CD4-positive, alpha-beta T cell treated with Interleukin-1 beta for 1 hour (primary cell): ENCODE measurements at regions not wholly inside any gene's neighbourhood (a gene's known extent, or its start where the extent isn't known, plus 50 kb on each side); places are given as distances from the start of the nearest gene placed in this dataset.
"Not testable (repeated sequence)": the region's sequence is repeated elsewhere in the genome, so short reads cannot be mapped to it uniquely, and the experiment has no call there.

Experiments
- DNase-seq, 2 donors: peaks; one replicate each; pipeline ENCODE4 v3.0.0-alpha.2; 2020 to 2022

- no peak for DNase-seq
Observed at GRCh38 chr2:239666855-239667376, 266.1 kb upstream of the HDAC4 start.

DNA sequence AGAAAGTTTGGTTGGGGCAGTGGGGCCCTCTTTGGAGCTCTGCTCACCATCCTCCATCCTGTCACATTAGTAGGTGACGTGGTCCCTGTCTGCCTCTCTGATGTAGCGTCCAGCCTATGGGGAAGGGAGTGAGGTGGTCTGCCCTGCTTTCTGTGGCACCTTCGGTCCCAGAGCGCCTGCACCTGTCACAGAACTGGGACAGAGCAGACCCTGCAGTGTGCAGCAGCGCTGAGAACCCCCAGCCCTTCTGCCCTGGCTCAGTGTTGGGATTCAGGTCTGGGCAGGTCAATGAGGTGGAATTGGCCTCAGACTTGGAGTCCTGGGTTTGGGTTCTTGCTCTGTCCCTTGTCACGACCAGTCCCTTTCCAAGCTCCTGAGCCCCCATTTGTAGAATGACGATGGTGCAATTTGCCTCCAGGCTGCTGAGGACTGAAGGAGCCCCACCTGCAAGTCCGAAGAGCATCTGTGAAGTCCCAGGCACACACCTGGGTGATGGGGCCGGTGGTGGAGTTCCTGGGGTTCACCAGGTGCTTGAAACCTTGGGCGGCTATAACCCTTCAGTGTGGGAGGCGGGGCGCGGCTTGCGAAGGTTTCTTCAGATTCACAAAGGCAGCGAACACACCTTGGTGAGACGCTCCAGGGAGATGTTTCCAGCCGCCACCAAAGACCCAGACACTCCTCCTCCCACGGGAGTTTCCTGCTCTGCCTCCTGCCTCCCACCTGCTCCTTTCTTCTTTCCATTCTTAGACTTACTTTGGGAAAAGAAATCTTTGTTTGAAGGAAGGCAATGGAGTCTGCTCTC lies 265.4 kb upstream of the HDAC4 start:
- DNase-seq: no peak

DNA sequence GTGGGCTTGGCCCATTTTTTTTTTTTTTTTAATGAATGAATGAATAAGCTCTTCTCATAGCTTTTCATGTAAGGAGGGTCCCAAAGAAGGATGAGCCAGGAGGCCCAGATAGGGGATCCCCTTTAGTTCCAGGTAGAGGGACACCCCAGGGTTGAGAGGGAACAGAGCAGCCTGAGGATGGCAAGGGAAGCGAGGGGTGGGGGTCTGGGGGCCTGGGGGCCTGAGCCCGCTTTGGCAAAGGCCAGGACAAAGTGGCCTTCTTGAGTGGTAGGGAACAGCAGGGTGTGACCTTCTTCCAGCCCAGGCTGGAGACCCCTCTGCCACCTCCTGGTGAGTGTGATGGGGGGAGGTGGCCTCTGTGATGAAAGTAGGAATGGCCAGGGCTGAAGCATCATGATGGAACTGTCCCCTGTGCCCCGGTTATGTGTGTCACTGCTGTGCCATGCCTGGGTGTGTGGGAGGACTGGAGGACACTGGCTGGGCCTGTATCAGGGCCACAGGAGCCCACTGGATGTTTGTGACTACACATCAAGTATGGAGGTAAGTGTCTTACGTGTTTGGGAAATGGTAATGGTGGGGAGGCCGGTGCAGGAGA lies 263.5 kb upstream of the HDAC4 start:
- no peak for DNase-seq

DNA sequence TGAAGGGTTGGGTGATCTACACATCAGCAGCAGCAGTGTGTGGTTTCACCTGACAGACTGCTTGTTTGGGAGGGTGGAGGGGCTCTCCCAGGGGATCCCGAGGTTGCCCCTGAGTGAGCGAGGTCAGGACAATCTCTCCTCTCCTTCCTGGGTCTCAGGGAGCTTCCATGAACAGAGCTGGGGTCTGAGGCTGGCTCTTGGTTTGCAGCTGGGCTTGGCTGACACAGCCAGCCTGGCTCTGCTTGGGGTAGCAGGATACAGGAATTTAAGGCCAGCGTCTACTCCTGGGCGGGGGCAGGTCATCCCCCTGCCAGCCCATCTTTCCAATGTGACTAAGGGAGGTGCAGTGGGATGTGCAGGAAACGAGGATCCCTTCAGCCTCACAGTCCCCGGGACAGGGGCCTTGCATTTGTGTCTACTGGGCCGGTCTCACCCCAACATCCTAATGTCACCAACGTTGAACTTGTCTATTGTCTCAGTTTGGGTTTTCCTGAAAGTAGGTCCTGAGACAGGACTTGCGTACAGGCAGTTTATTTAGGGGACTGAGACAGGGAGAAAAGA lies 262.6 kb upstream of the HDAC4 start:
- no peak for DNase-seq

DNA sequence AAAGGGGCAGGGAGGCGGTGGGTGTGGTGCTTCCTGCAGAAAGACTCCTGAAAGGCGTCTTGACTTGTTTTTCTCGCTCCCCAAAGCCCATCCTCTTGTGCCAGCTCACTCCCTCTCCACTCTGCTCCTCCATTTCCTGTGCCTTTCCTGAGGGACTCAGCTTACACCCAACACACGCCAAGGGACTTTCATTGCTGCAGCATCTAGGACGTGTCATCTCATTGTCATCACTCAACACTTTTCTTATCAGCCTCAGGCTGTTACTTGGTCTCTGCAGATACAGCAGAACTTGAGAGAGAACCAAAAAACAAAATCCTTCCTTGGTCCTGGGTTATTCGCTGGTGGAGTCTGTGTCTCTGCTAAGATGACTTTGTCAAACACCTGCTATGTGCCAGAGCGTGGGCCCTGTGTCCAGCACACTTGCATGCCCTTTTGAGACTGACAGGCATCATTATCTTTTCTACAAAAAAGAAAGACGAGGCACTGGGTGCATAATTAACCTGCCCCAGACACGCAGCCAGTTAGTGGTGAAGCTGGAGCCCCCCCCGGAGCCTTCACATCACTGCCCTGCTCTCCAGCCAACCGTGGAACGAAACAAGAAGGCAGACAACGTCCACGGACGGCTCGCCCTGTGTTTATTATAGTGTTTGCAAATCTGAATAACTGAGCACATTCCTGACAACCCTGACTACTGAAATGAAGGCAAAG lies 261.7 kb upstream of the HDAC4 start:
- DNase-seq: no peak

DNA sequence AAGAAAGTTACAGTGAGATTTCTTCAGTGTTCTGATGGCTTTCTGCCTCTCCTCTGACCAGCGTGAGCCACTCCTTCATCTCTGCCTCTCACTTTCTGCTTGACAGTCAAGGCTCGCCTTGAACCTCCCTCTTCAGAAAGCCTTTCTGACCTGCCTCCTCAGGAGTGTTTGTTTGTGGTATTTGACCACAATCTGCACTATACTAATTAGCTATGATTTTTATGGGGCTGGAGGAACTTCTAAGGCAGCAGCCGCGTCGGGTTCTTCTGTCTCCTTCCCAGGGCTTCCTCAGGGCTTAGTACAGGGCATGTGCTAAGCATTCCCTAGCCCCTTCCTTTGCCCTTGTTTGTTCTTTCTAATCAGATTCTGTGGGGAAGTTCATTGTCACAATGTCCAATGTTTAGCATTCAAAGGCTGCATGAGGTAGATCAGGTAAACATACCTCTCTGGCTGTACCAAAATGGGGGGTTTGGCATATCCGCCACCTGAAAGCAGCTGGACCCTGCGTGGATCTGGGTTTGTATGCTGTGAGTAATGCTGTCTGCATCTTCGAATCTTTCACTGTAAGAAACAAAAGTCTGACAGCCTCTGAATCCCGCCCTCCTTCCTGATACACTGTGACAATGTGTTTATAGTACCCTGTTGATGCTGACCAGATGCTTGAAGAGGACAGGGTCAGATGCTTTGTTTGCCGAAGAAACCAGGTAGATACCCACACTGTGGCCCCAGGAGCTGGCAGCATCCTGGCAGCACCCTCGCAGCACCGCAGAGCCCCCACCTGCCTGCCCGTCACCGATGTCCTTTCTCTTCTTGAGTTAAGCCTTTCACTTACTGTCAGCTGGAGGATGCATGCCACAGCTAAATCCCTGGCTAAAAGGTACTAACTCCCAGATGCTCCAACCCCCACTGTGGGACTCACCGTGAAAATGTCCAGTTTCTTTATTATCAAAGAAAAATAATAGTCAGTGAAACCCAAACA lies 260.8 kb upstream of the HDAC4 start:
- no peak for DNase-seq

DNA sequence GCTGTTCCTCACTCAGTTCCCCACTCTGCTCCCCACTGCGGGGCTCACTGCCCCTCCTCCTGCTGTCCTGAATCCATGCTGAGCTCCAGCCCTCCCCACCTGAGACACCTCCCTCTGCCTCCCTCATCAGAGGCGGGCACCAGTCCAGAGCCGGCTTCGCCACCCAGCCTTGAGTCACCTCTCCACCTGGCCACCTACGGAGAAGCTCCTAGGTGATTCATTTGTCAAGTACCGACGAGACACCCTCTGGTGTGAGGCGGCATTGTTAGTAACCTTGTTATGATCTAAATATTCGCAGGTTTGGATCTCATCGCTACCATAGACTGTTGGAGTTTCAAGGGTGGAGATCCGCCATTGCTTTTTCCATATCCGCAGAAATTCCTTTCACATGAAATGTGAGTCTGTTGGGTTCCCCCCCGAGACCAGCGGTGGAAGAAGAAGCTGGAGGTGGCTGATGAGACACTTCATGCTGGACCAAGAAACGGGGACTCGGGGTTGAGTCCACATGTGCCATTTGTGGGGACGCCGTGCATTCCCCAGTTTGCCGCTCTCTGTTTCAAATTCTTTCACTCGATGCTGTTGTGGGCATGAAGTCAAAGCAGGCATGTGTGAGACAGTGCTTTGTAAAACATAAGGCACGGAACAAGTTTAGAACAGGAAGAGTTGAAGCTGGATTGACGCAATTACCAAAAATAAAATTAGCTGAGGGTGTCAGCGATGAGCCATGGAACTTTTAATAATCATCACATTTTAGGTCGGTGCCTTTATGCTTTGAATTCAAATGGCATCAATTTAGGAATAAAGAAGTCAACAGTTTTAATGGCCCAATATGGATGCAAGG lies 259.8 kb upstream of the HDAC4 start:
- DNase-seq: no peak

GRCh38 chr2:239657992-239658391 lies 257.2 kb upstream of the HDAC4 start:
- no peak for DNase-seq

DNA sequence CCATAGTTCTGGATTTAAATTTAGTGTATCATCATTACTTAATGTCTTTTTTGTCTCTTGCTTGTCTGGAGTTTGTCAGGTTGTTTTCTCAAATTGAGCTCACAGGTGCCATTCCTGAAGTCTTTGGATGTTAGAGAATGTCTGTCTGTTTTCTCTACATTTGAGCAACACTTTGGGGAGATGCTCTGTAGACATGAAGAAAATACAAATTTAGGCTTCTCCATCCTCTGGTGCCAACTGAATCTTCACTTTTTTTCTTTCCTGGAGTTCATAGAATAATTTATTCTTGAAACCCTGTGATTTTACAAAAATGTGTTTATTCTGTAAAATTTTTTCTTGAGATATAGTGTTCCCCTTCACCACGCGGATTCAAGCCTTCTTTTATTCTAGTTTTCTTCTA lies 256.4 kb upstream of the HDAC4 start:
- DNase-seq: no peak

DNA sequence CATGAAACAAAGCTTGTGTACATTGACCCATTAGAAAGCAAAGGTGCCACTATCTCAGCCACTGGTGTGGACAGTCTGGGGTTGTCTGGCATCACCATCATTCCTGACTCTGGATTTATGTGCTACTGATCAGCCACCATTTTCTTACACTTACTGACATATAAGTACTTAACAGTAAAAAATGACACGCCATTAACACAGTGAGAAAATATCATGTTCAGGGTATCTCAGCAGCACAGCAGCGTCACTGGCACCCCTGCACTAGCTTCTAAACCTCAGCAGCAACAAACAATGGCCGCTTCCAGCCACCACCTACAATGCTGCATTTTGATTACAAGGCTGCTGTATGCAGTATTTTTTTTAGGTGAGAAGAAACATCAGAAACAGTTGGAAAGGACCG lies 253.4 kb upstream of the HDAC4 start:
- DNase-seq: no peak

- no peak for DNase-seq
Observed at GRCh38 chr2:239651859-239652258, 251.0 kb upstream of the HDAC4 start.

- DNase-seq: no peak
Observed at GRCh38 chr2:239650674-239651073, 249.9 kb upstream of the HDAC4 start.

- no peak for DNase-seq
Observed at GRCh38 chr2:239649309-239649708, 248.5 kb upstream of the HDAC4 start.

GRCh38 chr2:239648607-239649006 lies 247.8 kb upstream of the HDAC4 start:
- no peak for DNase-seq

GRCh38 chr2:239647052-239647819 lies 246.4 kb upstream of the HDAC4 start:
- no peak for DNase-seq

GRCh38 chr2:239646184-239646583 lies 245.4 kb upstream of the HDAC4 start:
- no peak for DNase-seq

GRCh38 chr2:239644594-239644993 lies 243.8 kb upstream of the HDAC4 start:
- not testable (repeated sequence) for DNase-seq

DNA sequence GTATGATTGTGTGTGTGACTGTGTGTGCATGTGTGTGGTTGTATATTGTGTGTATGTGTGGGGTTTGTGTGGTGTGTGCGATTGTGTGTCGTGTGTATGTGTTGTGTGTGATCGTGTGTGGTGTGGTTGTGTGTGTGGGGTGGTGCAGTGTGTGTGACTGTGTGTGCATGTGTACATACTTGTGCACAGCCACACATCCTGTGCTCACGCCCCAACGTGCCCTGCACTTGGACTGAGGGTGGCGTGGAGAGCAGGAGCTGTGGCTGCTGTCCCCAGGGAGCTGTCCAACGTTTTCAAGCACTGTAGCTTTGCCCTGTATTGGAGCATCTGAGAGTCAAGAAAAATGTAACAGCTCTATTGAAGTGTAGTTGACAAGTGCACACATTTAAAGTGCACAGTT lies 243.2 kb upstream of the HDAC4 start:
- peak in 1 of 2 donors; percentile 9 for DNase-seq

DNA sequence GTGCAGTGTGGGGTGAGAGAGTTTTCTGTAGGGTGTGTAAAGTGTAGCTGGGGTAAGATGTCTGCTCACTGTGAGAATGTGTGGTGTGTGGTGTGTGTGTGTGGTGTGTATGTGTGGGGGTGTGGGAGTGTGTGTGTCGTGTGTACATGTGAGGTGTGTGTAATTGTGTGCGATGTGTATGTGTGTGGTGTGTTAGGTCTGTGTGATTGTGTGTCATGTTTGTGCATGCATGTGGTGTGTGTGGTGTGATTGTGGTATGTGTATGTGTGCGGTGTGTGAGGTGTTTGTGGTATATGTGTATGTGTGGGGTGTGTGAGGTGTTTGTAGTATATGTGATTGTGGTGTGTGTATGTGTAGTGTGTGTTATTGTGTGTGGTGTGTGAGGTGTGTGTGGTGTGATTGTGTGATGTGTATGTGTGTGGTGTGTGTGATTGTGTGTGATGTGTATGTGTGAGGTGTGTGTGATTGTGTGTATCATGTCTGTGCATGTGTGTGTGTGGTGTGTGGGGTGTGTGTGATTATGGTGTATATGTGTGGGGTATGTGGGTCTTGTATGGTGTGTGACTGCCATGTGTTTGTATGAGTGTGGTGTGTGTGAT lies 241.7 kb upstream of the HDAC4 start:
- DNase-seq: no peak

GRCh38 chr2:239641904-239642303 lies 241.1 kb upstream of the HDAC4 start:
- DNase-seq: not testable (repeated sequence)
